ENCODE measurements at regions not wholly inside any gene's neighbourhood (a gene's known extent, or its start where the extent isn't known, plus 50 kb on each side); places are given as distances from the start of the nearest gene placed in this dataset.

- TF ChIP-seq ELK1 (IDR thresholded peaks at IDR 0.05; ENCODE audit: low read depth, low read length): no peak
- no peak for TF ChIP-seq RAD21 (conservative IDR thresholded peaks at IDR 0.05 in 1 of 2, IDR thresholded peaks at IDR 0.05 in 1 of 2)
- no peak for TF ChIP-seq USF2 (IDR thresholded peaks at IDR 0.05)
- no peak for TF ChIP-seq POLR2A (IDR thresholded peaks at IDR 0.05; ENCODE audit: low read length)
- TF ChIP-seq RFX5 (IDR thresholded peaks at IDR 0.05): no peak
- TF ChIP-seq HOXA7 (CRISPR knock-in tag; IDR thresholded peaks at IDR 0.05): no peak
- TF ChIP-seq NR3C1 (IDR thresholded peaks at IDR 0.05): no peak
Measured at GRCh38 chr3:24741506-24741905, 246.9 kb upstream of the THRB start.
